Muscle of leg (tissue), 3 donors: ENCODE measurements at regions not wholly inside any gene's neighbourhood (a gene's known extent, or its start where the extent isn't known, plus 50 kb on each side); places are given as distances from the start of the nearest gene placed in this dataset.

Experiments used
- DNase-seq: peaks from one replicate; pipeline ENCODE4 v3.0.0; 2013
- H3K27ac ChIP-seq: one replicate; pipeline ENCODE4 v1.5.1; 2013; ENCODE audit warnings: mild to moderate bottlenecking, low read length, control low read depth
- H3K27me3 ChIP-seq: one replicate; pipeline ENCODE4 v1.6.1; 2013; ENCODE audit warnings: low read length; ENCODE audit not compliant: control insufficient read depth, insufficient read depth
- H3K36me3 ChIP-seq: one replicate; pipeline ENCODE4 v1.6.1; 2013; ENCODE audit warnings: low read length; ENCODE audit not compliant: control insufficient read depth, insufficient read depth
- H3K4me1 ChIP-seq: one replicate; pipeline ENCODE4 v1.6.1; 2013; ENCODE audit warnings: low read length; ENCODE audit not compliant: control insufficient read depth, insufficient read depth
- H3K4me3 ChIP-seq: one replicate; pipeline ENCODE4 v1.5.1; 2013; ENCODE audit warnings: low read length, control low read depth
- H3K9me3 ChIP-seq: replicated peaks from 2 replicates; pipeline ENCODE4 v1.6.1; 2013; ENCODE audit warnings: low read depth, low read length; ENCODE audit not compliant: control insufficient read depth
- WGBS: methylation state at CpG from one replicate; pipeline ENCODE4 v1.1.5; 2013; ENCODE audit warnings: missing lambda C conversion rate; ENCODE audit not compliant: insufficient coverage; 5-methylcytosine and 5-hydroxymethylcytosine counted together

GRCh38 chr2:5067816-5068215 lies 624.4 kb upstream of the SOX11 start:
- Histone ChIP-seq H3K36me3 (no peaks in the 10 kb centered on the region), H3K4me3 (no peak overlapping the region), H3K27me3 (no peaks in the 10 kb centered on the region), H3K27ac (no peak overlapping the region), H3K9me3 (no peaks in the 10 kb centered on the region), H3K4me1 (no peaks in the 10 kb centered on the region)
- no CpG with 5 or more reads among the region's 4 CpGs for WGBS
- DNase-seq: no peak

DNA sequence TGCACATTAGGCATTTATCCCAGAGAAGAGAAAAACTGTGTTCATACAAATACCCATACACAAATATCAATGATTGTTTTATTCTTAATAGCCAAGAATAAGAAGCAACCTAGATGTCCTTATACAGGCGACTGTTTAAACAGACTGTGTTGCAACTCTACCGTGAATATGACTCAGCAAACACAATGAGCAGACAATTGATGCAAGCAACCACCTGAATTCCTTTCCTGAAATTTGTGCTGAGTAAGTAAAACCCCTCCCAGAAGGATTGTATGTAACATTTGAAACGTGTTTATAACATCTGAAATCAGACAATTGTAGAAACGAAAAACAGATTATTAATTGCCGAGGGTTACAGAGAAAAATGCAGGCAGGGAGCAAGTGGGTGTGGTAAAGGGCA lies 621.9 kb upstream of the SOX11 start:
- Histone ChIP-seq H3K36me3 (no peaks in the 10 kb centered on the region), H3K27ac (no peak overlapping the region), H3K4me3 (no peak overlapping the region), H3K4me1 (no peaks in the 10 kb centered on the region), H3K27me3 (no peaks in the 10 kb centered on the region), H3K9me3 (no peaks in the 10 kb centered on the region)
- no peak for DNase-seq
- 42% methylated on average over 3 of the region's 5 CpGs for WGBS

- DNase-seq: no peak
- no peaks in the 10 kb centered on the region for H3K27me3 ChIP-seq
- H3K36me3 ChIP-seq: no peaks in the 10 kb centered on the region
- H3K4me3 ChIP-seq: no peak overlapping the region
- H3K9me3 ChIP-seq: no peaks in the 10 kb centered on the region
- H3K4me1 ChIP-seq: no peaks in the 10 kb centered on the region
- H3K27ac ChIP-seq: no peak overlapping the region
- WGBS: no CpG with 5 or more reads among the region's 5 CpGs
Measured at GRCh38 chr2:5074733-5075132, 617.5 kb upstream of the SOX11 start.

- no peak for DNase-seq
- no peaks in the 10 kb centered on the region for H3K4me1 ChIP-seq
- H3K27ac ChIP-seq: no peak overlapping the region
- no peaks in the 10 kb centered on the region for H3K36me3 ChIP-seq
- H3K27me3 ChIP-seq: no peaks in the 10 kb centered on the region
- H3K9me3 ChIP-seq: no peaks in the 10 kb centered on the region
- no peak overlapping the region for H3K4me3 ChIP-seq
- 84% methylated on average over 2 of the region's 3 CpGs for WGBS
Measured at GRCh38 chr2:5076599-5076998, 615.6 kb upstream of the SOX11 start.

DNA sequence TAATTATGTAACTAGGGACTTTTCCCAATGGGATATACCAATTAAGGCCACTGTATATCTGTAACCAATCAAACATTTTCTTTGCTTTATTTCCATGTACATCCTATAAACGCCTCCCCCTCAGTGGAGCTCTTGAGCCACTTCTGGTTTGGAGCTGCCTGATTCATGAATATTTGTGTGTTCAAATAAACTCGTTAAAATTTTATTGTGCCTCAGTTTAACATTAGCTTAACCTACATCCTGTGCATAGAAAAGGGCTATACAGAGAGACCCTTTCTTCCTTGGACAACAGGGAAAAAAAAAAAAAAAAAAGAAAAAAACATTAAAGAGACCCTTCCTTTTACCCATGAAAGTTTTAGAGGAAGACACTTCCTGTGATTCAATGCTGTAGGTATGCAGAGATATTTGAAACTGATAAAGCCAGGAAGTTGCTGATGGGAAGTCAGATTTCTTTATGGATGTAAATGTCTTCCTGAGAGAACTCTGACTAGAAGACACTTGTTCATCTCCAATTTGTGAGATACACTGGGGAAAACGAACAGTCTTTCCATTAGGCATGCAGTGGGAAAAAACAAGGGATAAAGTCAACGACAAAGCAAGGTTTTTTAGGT lies 614.6 kb upstream of the SOX11 start:
- DNase-seq: no peak
- H3K27me3 ChIP-seq: no peaks in the 10 kb centered on the region
- no peaks in the 10 kb centered on the region for H3K36me3 ChIP-seq
- H3K9me3 ChIP-seq: no peaks in the 10 kb centered on the region
- H3K4me3 ChIP-seq: no peak overlapping the region
- H3K4me1 ChIP-seq: no peaks in the 10 kb centered on the region
- H3K27ac ChIP-seq: no peak overlapping the region
- WGBS: no CpG with 5 or more reads among the region's 4 CpGs

DNA sequence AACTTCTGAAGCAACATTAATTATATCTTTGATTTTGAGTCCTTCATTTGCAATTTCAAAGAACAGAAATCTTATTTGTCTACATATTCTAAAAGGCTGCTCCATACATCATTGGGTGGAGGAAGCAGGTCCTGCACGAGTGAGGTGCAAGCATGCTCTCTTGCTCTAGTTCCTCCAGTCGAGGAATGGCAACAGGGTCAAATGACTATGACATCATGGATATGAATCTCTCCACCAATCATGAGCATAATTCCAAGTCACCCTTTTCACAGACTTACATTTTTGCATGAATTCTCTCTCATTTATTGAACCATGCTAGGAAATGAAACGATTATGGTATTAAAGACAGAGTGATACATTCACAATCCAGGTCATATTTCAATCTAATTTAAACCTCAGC lies 608.8 kb upstream of the SOX11 start:
- Histone ChIP-seq H3K36me3 (no peaks in the 10 kb centered on the region), H3K9me3 (no peaks in the 10 kb centered on the region), H3K27me3 (no peaks in the 10 kb centered on the region), H3K4me3 (no peak overlapping the region), H3K27ac (no peak overlapping the region), H3K4me1 (no peaks in the 10 kb centered on the region)
- WGBS: 66% methylated on average over 2 of the region's 3 CpGs
- no peak for DNase-seq

DNA sequence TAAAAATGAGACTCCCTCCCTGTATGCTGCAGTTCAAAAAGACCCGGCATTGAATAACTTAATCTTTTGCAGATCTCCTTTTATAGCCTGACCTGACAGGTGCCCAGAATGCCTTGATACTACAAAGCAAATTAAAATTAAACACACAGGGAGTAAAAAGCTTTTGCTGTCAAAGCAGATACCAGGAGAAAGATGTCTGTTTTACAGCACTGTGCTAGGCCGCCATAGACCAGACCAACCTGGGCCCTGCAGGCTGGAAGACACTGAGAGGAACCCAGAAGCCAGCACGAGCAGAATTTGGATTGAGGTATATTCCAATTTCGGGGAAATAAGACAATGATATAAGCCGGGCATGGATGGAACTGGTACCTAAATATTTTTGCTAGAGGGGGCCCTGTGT lies 602.8 kb upstream of the SOX11 start:
- Histone ChIP-seq H3K9me3 (no peaks in the 10 kb centered on the region), H3K27ac (no peak overlapping the region), H3K4me1 (no peaks in the 10 kb centered on the region), H3K4me3 (no peak overlapping the region), H3K36me3 (no peaks in the 10 kb centered on the region), H3K27me3 (no peaks in the 10 kb centered on the region)
- DNase-seq: no peak
- 54% methylated on average over 3 of the region's 5 CpGs for WGBS

DNA sequence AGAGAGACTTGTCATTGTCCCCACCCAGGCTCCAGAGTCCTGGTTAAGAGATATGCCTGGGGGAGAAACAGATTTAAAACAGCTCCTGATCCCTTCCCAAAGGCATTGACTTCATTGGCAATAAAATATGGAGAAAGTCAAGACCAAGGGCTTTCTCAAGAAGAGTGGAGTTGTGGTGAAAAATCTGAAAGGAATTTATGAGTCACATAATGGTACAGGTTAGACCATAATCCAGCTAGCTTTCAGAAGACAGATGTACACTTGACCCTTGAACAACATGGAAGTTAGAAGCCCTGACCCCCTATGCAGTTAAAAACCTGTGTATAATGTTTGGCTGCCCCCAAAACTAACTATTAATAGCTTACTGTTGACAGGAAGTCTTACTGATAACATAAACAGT lies 599.1 kb upstream of the SOX11 start:
- no peaks in the 10 kb centered on the region for H3K4me1 ChIP-seq
- no peaks in the 10 kb centered on the region for H3K36me3 ChIP-seq
- no peaks in the 10 kb centered on the region for H3K27me3 ChIP-seq
- no peak overlapping the region for H3K4me3 ChIP-seq
- no peak overlapping the region for H3K27ac ChIP-seq
- H3K9me3 ChIP-seq: peaks cover 9% of the 10 kb centered on the region
- no peak for DNase-seq

DNA sequence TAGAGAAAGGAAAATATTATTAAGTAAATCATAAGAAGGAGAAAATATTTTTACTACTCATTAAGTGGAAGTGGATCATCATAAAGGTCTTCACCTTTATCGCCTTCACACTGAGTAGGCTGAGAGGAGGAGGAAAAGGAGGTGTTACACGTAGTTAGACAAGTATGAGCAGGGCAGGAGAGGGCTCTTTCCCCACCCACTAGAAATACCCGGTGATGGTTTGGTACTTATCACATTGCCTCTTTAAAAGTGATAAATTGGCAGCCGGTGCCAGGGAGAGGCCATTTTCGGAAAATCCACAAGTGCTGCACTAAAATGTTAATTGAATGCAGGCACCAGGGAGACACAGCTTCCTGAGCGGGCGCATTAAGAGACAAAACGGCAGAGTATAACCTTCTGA lies 598.7 kb upstream of the SOX11 start:
- Histone ChIP-seq H3K4me1 (no peaks in the 10 kb centered on the region), H3K9me3 (peaks cover 9% of the 10 kb centered on the region), H3K36me3 (no peaks in the 10 kb centered on the region), H3K27ac (no peak overlapping the region), H3K4me3 (no peak overlapping the region), H3K27me3 (no peaks in the 10 kb centered on the region)
- 75% methylated on average over 5 of the region's 8 CpGs for WGBS
- DNase-seq: no peak

DNA sequence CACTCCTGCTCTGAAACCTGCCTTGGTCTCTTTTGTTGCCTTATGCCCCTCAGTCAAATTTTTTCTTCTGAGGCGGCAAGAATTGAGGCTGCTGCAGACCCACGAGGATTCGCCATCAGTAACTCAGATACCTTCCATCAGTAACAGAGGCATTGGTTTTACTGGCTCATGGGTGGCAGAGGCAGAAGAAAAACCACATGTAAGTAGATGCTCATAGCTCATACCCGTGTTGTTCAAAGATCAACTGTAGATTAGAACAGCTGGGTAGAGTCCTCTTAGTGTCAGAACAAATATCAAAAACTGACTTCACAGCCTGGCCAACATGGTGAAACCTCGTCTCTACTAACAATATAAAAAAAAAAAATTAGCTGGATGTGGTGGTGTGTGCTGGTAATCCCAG lies 598.0 kb upstream of the SOX11 start:
- no peak for DNase-seq
- Histone ChIP-seq H3K36me3 (no peaks in the 10 kb centered on the region), H3K9me3 (peaks cover 9% of the 10 kb centered on the region), H3K4me3 (no peak overlapping the region), H3K27me3 (no peaks in the 10 kb centered on the region), H3K4me1 (no peaks in the 10 kb centered on the region), H3K27ac (no peak overlapping the region)
- 86% methylated on average over 1 of the region's 5 CpGs for WGBS

- Histone ChIP-seq H3K4me1 (no peaks in the 10 kb centered on the region), H3K27me3 (no peaks in the 10 kb centered on the region), H3K4me3 (no peak overlapping the region), H3K27ac (no peak overlapping the region), H3K36me3 (no peaks in the 10 kb centered on the region), H3K9me3 (peaks cover 9% of the 10 kb centered on the region)
- WGBS: 0% methylated on average over 1 of the region's 1 CpG
- DNase-seq: peak; percentile 43
Measured at GRCh38 chr2:5098286-5098685, 593.9 kb upstream of the SOX11 start.
